Thyroid gland (tissue), 4 donors: ENCODE measurements at regions not wholly inside any gene's neighbourhood (a gene's known extent, or its start where the extent isn't known, plus 50 kb on each side); places are given as distances from the start of the nearest gene placed in this dataset.

Experiments used
- DNase-seq, 2 donors: peaks; one replicate each; pipeline ENCODE4 v3.0.0-alpha.2; 2019
- H3K27ac ChIP-seq, 3 donors: fragments of 200-600 bp; sonication (generic); 1 replicate in 2 of 3; 2 replicates in 1 of 3; pipeline ENCODE4 v1.5.1; 2016 to 2019; ENCODE audit warnings: mild to moderate bottlenecking in 1 of 3, moderate library complexity in 1 of 3
- H3K27me3 ChIP-seq: fragments of 200-600 bp; sonication (generic); one replicate; pipeline ENCODE4 v1.5.1; 2019
- H3K36me3 ChIP-seq, 2 donors: fragments of 200-600 bp; sonication (generic); one replicate each; pipeline ENCODE4 v1.5.1; 2016 to 2019
- H3K4me1 ChIP-seq, 2 donors: fragments of 200-600 bp; sonication (generic); one replicate each; pipeline ENCODE4 v1.5.1; 2017 to 2019
- H3K4me3 ChIP-seq, 3 donors: fragments of 200-600 bp; sonication (generic); replicated peaks in 1 of 3; 1 replicate in 2 of 3; 2 replicates in 1 of 3; pipeline ENCODE4 v1.5.1; 2016; ENCODE audit warnings: mild to moderate bottlenecking in 1 of 3
- H3K9me3 ChIP-seq: fragments of 200-600 bp; sonication (generic); one replicate; pipeline ENCODE4 v1.5.1; 2017
- POLR2A ChIP-seq, 2 donors: fragments of 450-650 bp; IDR thresholded peaks; one replicate each; pipeline ENCODE4 v1.6.1; 2017; ENCODE audit warnings: antibody characterized with exemption in 2 of 2, mild to moderate bottlenecking in 2 of 2, moderate library complexity in 1 of 2
- WGBS, 2 donors: methylation state at CpG; one replicate each; pipeline ENCODE4 v1.1.5; 2017; 5-methylcytosine and 5-hydroxymethylcytosine counted together
- intact Hi-C: fragments of 100-400 bp; cut with DNase I; formaldehyde crosslinking; loops from one replicate; pipeline ENCODE4 v1.15.1; 2023
- TF ChIP-seq, protein P1 (sequence below), 6 experiments: fragments of 200-600 bp in 3 of 6; fragments of 450-650 bp in 3 of 6; sonication (generic) in 3 of 6; IDR thresholded peaks; one replicate each; pipeline ENCODE4 v1.5.1; 2016 to 2019; ENCODE audit warnings: antibody characterized with exemption in 6 of 6, mild to moderate bottlenecking in 2 of 6, inconsistent platforms in 1 of 6, moderate library complexity in 1 of 6

DNA sequence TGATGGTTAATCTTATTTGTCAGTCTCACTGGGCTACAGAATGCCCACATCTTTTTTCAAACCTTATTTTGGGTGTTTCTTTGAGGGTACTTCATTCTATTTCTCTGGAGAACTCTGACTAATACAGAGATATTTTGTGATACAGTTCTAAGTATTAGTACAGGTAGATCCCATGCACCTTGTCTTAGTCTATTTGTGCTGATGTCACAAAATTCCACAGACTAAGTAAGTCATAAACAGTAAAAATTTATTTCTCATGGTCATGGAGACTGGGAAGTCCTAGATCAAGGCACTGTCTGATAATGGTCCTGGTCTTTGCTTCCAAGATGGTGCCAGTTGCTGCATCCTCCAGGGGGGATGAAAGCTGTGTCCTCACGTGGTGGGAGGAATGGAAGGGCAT, 68.6 kb upstream of the EPHA4 start:
- Histone ChIP-seq H3K9me3 (no peaks in the 10 kb centered on the region), H3K4me1 (no peaks in the 10 kb centered on the region), H3K27ac (no peak overlapping the region), H3K36me3 (no peaks in the 10 kb centered on the region), H3K4me3 (no peak overlapping the region), H3K27me3 (no peaks in the 10 kb centered on the region)
- 87 to 91% methylated on average over 1 of the region's 1 CpG for WGBS, 2 donors
- TF ChIP-seq, protein P1, sequence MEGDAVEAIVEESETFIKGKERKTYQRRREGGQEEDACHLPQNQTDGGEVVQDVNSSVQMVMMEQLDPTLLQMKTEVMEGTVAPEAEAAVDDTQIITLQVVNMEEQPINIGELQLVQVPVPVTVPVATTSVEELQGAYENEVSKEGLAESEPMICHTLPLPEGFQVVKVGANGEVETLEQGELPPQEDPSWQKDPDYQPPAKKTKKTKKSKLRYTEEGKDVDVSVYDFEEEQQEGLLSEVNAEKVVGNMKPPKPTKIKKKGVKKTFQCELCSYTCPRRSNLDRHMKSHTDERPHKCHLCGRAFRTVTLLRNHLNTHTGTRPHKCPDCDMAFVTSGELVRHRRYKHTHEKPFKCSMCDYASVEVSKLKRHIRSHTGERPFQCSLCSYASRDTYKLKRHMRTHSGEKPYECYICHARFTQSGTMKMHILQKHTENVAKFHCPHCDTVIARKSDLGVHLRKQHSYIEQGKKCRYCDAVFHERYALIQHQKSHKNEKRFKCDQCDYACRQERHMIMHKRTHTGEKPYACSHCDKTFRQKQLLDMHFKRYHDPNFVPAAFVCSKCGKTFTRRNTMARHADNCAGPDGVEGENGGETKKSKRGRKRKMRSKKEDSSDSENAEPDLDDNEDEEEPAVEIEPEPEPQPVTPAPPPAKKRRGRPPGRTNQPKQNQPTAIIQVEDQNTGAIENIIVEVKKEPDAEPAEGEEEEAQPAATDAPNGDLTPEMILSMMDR (IDR thresholded peaks at IDR 0.05), result no peak
- TF ChIP-seq POLR2A (IDR thresholded peaks at IDR 0.05), result no peak
- intact Hi-C loops, result no loop called here
- no peak for DNase-seq

DNA sequence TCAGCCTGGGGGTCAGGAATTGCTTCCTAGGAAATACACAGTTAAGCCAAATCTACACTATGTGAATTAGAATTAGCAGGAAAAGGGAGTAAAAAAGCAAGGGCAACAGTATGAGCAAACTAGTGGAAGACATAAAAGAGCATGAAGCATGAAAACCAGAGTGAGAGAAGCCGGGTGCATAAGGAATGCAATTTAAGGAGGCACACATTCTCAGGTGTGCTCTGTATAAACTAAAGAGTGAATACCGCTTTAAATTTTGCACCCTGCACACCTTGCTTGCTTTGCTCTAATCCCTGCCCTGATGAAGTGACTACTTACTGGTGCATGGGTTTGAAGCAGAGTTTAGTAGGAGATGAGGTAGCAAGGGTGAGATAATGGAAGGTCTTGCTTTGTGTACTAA, 65.7 kb upstream of the EPHA4 start:
- intact Hi-C loops, result no loop called here
- no peak for DNase-seq
- TF ChIP-seq, protein P1 (IDR thresholded peaks at IDR 0.05), result no peak
- no peak for TF ChIP-seq POLR2A (IDR thresholded peaks at IDR 0.05)
- no peaks in the 10 kb centered on the region for H3K36me3 ChIP-seq
- H3K4me1 ChIP-seq, result no peaks in the 10 kb centered on the region
- no peak overlapping the region for H3K27ac ChIP-seq
- no peak overlapping the region for H3K4me3 ChIP-seq
- WGBS, 2 donors, result 38 to 51% methylated on average over 2 of the region's 2 CpGs
- H3K27me3 ChIP-seq, result no peaks in the 10 kb centered on the region
- H3K9me3 ChIP-seq, result no peaks in the 10 kb centered on the region

DNA sequence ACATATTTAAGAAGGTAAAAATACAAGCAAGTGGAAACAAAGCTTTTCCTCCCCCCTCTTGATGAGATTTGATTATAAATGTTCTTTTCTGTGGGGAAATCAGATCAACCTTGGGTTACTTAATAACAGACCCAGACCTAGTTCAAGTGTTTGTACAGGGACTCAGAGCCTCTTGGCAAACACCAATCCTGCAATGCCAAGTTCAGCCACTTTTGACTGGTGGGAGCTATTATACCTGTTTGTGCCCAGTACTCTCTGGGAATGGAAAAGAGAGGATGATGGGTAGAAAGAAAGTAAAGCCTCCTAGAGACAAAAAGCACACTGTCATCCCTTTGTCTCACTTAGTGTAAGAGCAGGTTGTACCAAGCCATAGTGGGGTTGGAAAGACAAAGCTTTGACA, 63.8 kb upstream of the EPHA4 start:
- TF ChIP-seq POLR2A (IDR thresholded peaks at IDR 0.05), result no peak
- TF ChIP-seq, protein P1 (IDR thresholded peaks at IDR 0.05), result peak in 4 of 6 experiments; percentile 17 to 45 (median 36)
- intact Hi-C loops, result no loop called here
- Histone ChIP-seq H3K9me3 (no peaks in the 10 kb centered on the region), H3K27me3 (no peaks in the 10 kb centered on the region), H3K36me3 (no peaks in the 10 kb centered on the region), H3K4me3 (no peak overlapping the region), H3K4me1 (no peaks in the 10 kb centered on the region), H3K27ac (no peak overlapping the region)
- peak; percentile 33 to 47 for DNase-seq

DNA sequence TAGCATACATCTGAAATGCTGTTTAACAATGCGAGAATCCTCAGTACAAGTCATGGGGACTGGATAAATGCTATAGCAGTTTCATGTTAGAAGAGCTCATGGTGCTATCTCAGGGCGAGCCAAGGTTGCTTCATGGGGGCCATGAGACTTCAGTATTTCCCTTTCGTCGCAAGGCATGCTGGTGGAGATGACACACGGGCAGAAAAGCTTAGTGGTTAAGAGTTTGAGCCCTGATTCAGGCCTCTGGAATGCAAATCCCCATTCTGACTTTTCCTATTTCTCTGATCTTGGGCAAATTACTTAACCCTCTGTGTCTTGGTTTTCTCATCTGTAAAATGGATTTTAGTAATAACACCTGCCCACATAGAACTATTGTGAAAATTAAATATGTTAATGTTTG, 57.4 kb upstream of the EPHA4 start:
- no peak overlapping the region for H3K4me3 ChIP-seq
- no peaks in the 10 kb centered on the region for H3K27me3 ChIP-seq
- WGBS, 2 donors, result 86 to 89% methylated on average over 5 of the region's 5 CpGs
- intact Hi-C loops, result no loop called here
- no peak overlapping the region for H3K27ac ChIP-seq
- H3K9me3 ChIP-seq, result no peaks in the 10 kb centered on the region
- no peak for DNase-seq
- TF ChIP-seq, protein P1 (IDR thresholded peaks at IDR 0.05), result no peak
- no peak for TF ChIP-seq POLR2A (IDR thresholded peaks at IDR 0.05)
- H3K36me3 ChIP-seq, result no peaks in the 10 kb centered on the region
- H3K4me1 ChIP-seq, result no peaks in the 10 kb centered on the region

DNA sequence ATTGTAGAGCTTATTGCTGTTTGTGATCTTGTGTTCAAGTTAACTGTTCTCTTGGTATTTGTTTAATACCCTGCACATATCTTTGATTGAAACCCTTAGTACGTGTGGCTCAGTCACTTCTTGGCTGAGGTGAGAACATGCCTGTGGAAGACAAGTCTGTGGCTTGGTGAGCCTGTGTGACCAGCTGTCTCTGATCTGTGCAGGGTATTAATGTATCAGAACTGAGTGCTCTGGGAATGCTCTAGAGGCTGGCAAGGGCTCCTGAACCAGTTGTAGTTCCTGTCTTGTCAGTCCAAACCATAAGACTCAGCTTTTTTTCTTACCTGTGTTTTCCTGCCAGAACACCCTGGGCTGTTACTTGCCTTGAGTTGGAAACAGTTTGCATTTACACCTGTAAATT, 52.4 kb upstream of the EPHA4 start:
- Histone ChIP-seq H3K27ac (no peak overlapping the region), H3K9me3 (no peaks in the 10 kb centered on the region), H3K36me3 (no peaks in the 10 kb centered on the region), H3K4me3 (no peak overlapping the region), H3K4me1 (no peaks in the 10 kb centered on the region), H3K27me3 (no peaks in the 10 kb centered on the region)
- intact Hi-C loops, result no loop called here
- no peak for TF ChIP-seq POLR2A (IDR thresholded peaks at IDR 0.05)
- TF ChIP-seq, protein P1 (IDR thresholded peaks at IDR 0.05), result no peak
- DNase-seq, result no peak
- WGBS, 2 donors, result 85 to 88% methylated on average over 1 of the region's 1 CpG
